ENCODE measurements at regions not wholly inside any gene's neighbourhood (a gene's known extent, or its start where the extent isn't known, plus 50 kb on each side); places are given as distances from the start of the nearest gene placed in this dataset.

DNA sequence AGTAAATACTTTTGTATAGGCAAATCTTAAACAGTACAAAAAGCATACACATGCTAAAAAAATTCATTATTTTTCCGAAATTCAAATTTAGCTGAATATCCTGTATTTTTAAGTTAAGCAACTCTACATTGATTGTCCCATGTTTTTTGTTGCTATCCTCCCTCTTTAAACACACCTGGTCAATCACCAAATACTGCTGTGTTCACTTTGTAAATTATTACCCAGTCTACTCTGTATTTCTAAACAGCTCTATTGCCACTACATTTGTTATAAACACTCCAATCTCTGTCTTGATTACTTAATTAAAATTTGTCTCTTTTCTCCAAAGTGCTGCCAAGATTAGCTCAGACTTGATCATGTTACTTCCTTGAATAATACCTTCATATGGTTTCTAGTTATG is 466.5 kb upstream of the GJE1 start:
- TF ChIP-seq, protein P1, sequence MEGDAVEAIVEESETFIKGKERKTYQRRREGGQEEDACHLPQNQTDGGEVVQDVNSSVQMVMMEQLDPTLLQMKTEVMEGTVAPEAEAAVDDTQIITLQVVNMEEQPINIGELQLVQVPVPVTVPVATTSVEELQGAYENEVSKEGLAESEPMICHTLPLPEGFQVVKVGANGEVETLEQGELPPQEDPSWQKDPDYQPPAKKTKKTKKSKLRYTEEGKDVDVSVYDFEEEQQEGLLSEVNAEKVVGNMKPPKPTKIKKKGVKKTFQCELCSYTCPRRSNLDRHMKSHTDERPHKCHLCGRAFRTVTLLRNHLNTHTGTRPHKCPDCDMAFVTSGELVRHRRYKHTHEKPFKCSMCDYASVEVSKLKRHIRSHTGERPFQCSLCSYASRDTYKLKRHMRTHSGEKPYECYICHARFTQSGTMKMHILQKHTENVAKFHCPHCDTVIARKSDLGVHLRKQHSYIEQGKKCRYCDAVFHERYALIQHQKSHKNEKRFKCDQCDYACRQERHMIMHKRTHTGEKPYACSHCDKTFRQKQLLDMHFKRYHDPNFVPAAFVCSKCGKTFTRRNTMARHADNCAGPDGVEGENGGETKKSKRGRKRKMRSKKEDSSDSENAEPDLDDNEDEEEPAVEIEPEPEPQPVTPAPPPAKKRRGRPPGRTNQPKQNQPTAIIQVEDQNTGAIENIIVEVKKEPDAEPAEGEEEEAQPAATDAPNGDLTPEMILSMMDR (IDR thresholded peaks at IDR 0.05), result no peak
- no peak for TF ChIP-seq POLR2AphosphoS5 (IDR thresholded peaks at IDR 0.05)
